Kidney epithelial cell (primary cell): ENCODE measurements at regions not wholly inside any gene's neighbourhood (a gene's known extent, or its start where the extent isn't known, plus 50 kb on each side); places are given as distances from the start of the nearest gene placed in this dataset.
"Not testable (repeated sequence)": the region's sequence is repeated elsewhere in the genome, so short reads cannot be mapped to it uniquely, and the experiment has no call there.

ENCODE experiments used
- DNase-seq: peaks from one replicate; pipeline ENCODE4 v3.0.0-alpha.2; 2010; ENCODE audit warnings: low read depth
- H3K27me3 ChIP-seq: 2 replicates; pipeline ENCODE4 v1.6.0; 2011; ENCODE audit warnings: low read length; ENCODE audit not compliant: control insufficient read depth, insufficient read depth
- H3K36me3 ChIP-seq: 2 replicates; pipeline ENCODE4 v1.5.1; 2011; ENCODE audit warnings: low read length; ENCODE audit not compliant: control insufficient read depth, insufficient read depth
- H3K4me3 ChIP-seq: 2 replicates; pipeline ENCODE4 v1.5.1; 2011; ENCODE audit warnings: low read depth, mild to moderate bottlenecking, control low read depth, low read length
- TF ChIP-seq, protein P1 (sequence below): IDR thresholded peaks from 2 replicates; pipeline ENCODE4 v1.5.1; 2011; ENCODE audit warnings: mild to moderate bottlenecking, moderate library complexity, low read length, control low read depth, inconsistent platforms; ENCODE audit not compliant: insufficient read depth, poor library complexity, severe bottlenecking

GRCh38 chr16:58863761-58864160 is 129.6 kb upstream of the GOT2 start:
- no peak for DNase-seq
- TF ChIP-seq, protein P1, sequence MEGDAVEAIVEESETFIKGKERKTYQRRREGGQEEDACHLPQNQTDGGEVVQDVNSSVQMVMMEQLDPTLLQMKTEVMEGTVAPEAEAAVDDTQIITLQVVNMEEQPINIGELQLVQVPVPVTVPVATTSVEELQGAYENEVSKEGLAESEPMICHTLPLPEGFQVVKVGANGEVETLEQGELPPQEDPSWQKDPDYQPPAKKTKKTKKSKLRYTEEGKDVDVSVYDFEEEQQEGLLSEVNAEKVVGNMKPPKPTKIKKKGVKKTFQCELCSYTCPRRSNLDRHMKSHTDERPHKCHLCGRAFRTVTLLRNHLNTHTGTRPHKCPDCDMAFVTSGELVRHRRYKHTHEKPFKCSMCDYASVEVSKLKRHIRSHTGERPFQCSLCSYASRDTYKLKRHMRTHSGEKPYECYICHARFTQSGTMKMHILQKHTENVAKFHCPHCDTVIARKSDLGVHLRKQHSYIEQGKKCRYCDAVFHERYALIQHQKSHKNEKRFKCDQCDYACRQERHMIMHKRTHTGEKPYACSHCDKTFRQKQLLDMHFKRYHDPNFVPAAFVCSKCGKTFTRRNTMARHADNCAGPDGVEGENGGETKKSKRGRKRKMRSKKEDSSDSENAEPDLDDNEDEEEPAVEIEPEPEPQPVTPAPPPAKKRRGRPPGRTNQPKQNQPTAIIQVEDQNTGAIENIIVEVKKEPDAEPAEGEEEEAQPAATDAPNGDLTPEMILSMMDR: no peak
- no peak overlapping the region for H3K4me3 ChIP-seq
- no peaks in the 10 kb centered on the region for H3K27me3 ChIP-seq
- no peaks in the 10 kb centered on the region for H3K36me3 ChIP-seq

- TF ChIP-seq, protein P1: no peak
- no peak for DNase-seq
- no peaks in the 10 kb centered on the region for H3K36me3 ChIP-seq
- no peak overlapping the region for H3K4me3 ChIP-seq
- no peaks in the 10 kb centered on the region for H3K27me3 ChIP-seq
Observed at GRCh38 chr16:58863042-58863441, 128.9 kb upstream of the GOT2 start.

DNA sequence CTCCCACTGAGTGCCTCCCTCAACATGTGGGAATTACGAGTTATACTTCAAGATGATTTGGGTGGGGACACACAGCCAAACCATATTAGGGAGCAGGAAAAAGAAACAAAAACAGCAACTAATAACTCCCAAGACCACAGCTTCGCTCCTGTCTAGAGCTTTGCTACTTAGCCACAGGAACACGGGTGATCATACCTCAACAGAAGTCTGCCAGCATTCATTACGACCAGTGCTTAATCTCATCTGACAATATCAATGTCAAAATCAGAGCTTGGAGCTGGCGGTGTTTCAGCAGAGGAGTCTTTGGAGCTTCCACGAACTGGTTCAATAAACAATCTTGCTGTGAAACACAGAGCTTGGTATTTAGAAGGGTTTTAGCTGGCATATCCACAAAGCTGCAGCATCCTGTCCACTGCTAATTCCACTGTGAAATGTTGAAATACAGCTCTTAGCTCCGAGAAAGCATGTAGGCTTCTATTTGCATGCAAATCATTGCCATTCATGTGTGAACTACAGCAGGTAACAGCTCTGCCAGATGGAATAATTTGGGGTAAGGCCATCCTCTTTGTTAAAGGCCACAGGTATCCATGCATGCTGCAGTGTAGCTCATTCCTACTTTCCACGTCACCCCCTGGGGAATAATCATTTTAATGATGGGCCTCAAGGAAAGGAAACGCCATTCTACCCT is 128.4 kb upstream of the GOT2 start:
- H3K36me3 ChIP-seq: no peaks in the 10 kb centered on the region
- TF ChIP-seq, protein P1: no peak
- DNase-seq: no peak
- no peaks in the 10 kb centered on the region for H3K27me3 ChIP-seq
- no peak overlapping the region for H3K4me3 ChIP-seq

GRCh38 chr16:58859958-58860669 is 126.0 kb upstream of the GOT2 start:
- Histone ChIP-seq H3K27me3 (no peaks in the 10 kb centered on the region), H3K36me3 (no peaks in the 10 kb centered on the region), H3K4me3 (no peak overlapping the region)
- TF ChIP-seq, protein P1: no peak
- no peak for DNase-seq

DNA sequence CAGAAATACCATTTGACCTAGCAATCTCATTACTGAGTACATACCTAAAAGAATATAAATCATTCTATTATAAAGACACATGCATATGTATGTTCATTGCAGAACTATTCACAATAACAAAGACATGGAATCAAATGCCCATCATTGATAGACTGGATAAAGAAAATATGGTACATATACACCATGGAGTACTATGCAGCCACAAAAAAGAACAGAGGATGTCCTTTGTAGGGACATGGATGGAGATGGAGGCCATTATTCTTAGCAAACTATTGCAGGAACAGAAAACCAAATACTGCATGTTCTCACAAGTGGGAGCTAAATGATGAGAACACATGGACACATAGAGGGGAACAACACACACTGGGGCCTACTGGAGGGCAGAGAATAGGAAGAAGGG is 124.5 kb upstream of the GOT2 start:
- DNase-seq, H3K4me3 ChIP-seq, H3K36me3 ChIP-seq, H3K27me3 ChIP-seq: not testable (repeated sequence)

- DNase-seq: no peak
- Histone ChIP-seq H3K27me3 (no peaks in the 10 kb centered on the region), H3K36me3 (no peaks in the 10 kb centered on the region), H3K4me3 (no peak overlapping the region)
- TF ChIP-seq, protein P1: no peak
Observed at GRCh38 chr16:58855291-58855863, 121.3 kb upstream of the GOT2 start.
